MM.1S (cell line): ENCODE measurements at regions not wholly inside any gene's neighbourhood (a gene's known extent, or its start where the extent isn't known, plus 50 kb on each side); places are given as distances from the start of the nearest gene placed in this dataset.
"Not testable (repeated sequence)": the region's sequence is repeated elsewhere in the genome, so short reads cannot be mapped to it uniquely, and the experiment has no call there.

ENCODE experiments used
- EZH2 ChIP-seq: fragments of 300-600 bp; sonication (generic); optimal IDR thresholded peaks from 2 replicates; pipeline ENCODE3; 2017; ENCODE audit warnings: low read depth, mild to moderate bottlenecking, antibody characterized with exemption, low read length, mixed read lengths
- EZH2phosphoT487 ChIP-seq: fragments of 300-600 bp; sonication (generic); IDR thresholded peaks from 2 replicates; pipeline ENCODE4 v1.6.1; 2018; ENCODE audit warnings: antibody characterized with exemption, low read length
- TF ChIP-seq, protein P1 (sequence below): fragments of 300-600 bp; sonication (generic); IDR thresholded peaks from 2 replicates; pipeline ENCODE4 v1.5.1; 2016; ENCODE audit warnings: antibody characterized with exemption, low read length, mixed read lengths

DNA sequence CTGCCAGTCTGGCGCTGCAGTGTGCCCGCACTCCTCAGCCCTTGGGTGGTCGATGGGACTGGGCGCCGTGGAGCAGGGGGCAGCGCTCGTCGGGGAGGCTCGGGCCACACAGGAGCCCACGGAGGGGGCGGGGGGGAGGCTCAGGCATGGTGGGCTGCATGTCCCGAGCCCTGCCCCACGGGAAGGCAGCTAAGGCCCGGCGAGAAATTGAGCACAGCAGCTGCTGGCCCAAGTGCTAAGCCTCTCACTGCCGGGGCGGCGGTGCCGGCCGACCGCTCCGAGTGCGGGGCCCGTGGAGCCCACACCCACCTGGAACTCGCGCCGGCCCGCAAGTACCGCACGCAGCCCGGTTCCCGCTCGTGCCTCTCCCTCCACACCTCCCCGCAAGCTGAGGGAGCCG is 63.6 kb upstream of the CD28 start:
- TF ChIP-seq EZH2, EZH2phosphoT487: not testable (repeated sequence)
- TF ChIP-seq, protein P1, sequence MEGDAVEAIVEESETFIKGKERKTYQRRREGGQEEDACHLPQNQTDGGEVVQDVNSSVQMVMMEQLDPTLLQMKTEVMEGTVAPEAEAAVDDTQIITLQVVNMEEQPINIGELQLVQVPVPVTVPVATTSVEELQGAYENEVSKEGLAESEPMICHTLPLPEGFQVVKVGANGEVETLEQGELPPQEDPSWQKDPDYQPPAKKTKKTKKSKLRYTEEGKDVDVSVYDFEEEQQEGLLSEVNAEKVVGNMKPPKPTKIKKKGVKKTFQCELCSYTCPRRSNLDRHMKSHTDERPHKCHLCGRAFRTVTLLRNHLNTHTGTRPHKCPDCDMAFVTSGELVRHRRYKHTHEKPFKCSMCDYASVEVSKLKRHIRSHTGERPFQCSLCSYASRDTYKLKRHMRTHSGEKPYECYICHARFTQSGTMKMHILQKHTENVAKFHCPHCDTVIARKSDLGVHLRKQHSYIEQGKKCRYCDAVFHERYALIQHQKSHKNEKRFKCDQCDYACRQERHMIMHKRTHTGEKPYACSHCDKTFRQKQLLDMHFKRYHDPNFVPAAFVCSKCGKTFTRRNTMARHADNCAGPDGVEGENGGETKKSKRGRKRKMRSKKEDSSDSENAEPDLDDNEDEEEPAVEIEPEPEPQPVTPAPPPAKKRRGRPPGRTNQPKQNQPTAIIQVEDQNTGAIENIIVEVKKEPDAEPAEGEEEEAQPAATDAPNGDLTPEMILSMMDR, result not testable (repeated sequence)
